ENCODE measurements at regions not wholly inside any gene's neighbourhood (a gene's known extent, or its start where the extent isn't known, plus 50 kb on each side); places are given as distances from the start of the nearest gene placed in this dataset.

GRCh38 chr15:70437089-70437488 is 326.3 kb downstream of the UACA start:
- TF ChIP-seq TAF1 (IDR thresholded peaks at IDR 0.05; ENCODE audit: borderline replicate concordance, insufficient read depth, low read length) (no peak), SIN3A (IDR thresholded peaks at IDR 0.05; ENCODE audit: borderline replicate concordance, insufficient read depth, low read length) (no peak), POLR2AphosphoS5 (IDR thresholded peaks at IDR 0.05; ENCODE audit: low read depth, low read length) (no peak), FOXP2 (optimal IDR thresholded peaks at IDR 0.05; ENCODE audit: borderline replicate concordance, extremely low read depth, extremely low read length, insufficient read depth) (no peak), REST (IDR thresholded peaks at IDR 0.05; ENCODE audit: insufficient read depth in 1 of 2, low read depth in 2 of 2, low read length in 2 of 2) (no peak)

GRCh38 chr15:70436428-70436827 is 326.9 kb downstream of the UACA start:
- no peak for TF ChIP-seq POLR2AphosphoS5 (IDR thresholded peaks at IDR 0.05; ENCODE audit: low read depth, low read length)
- no peak for TF ChIP-seq TAF1 (IDR thresholded peaks at IDR 0.05; ENCODE audit: borderline replicate concordance, insufficient read depth, low read length)
- no peak for TF ChIP-seq SIN3A (IDR thresholded peaks at IDR 0.05; ENCODE audit: borderline replicate concordance, insufficient read depth, low read length)
- TF ChIP-seq REST (IDR thresholded peaks at IDR 0.05; ENCODE audit: insufficient read depth in 1 of 2, low read depth in 2 of 2, low read length in 2 of 2) = no peak
- TF ChIP-seq FOXP2 (optimal IDR thresholded peaks at IDR 0.05; ENCODE audit: borderline replicate concordance, extremely low read depth, extremely low read length, insufficient read depth) = no peak

GRCh38 chr15:70435872-70436271 is 327.5 kb downstream of the UACA start:
- TF ChIP-seq SIN3A (IDR thresholded peaks at IDR 0.05; ENCODE audit: borderline replicate concordance, insufficient read depth, low read length) (no peak), REST (IDR thresholded peaks at IDR 0.05; ENCODE audit: insufficient read depth in 1 of 2, low read depth in 2 of 2, low read length in 2 of 2) (no peak), TAF1 (IDR thresholded peaks at IDR 0.05; ENCODE audit: borderline replicate concordance, insufficient read depth, low read length) (no peak), POLR2AphosphoS5 (IDR thresholded peaks at IDR 0.05; ENCODE audit: low read depth, low read length) (no peak), FOXP2 (optimal IDR thresholded peaks at IDR 0.05; ENCODE audit: borderline replicate concordance, extremely low read depth, extremely low read length, insufficient read depth) (no peak)

GRCh38 chr15:70435369-70435768 is 328.0 kb downstream of the UACA start:
- no peak for TF ChIP-seq TAF1 (IDR thresholded peaks at IDR 0.05; ENCODE audit: borderline replicate concordance, insufficient read depth, low read length)
- no peak for TF ChIP-seq FOXP2 (optimal IDR thresholded peaks at IDR 0.05; ENCODE audit: borderline replicate concordance, extremely low read depth, extremely low read length, insufficient read depth)
- TF ChIP-seq POLR2AphosphoS5 (IDR thresholded peaks at IDR 0.05; ENCODE audit: low read depth, low read length) = no peak
- no peak for TF ChIP-seq REST (IDR thresholded peaks at IDR 0.05; ENCODE audit: insufficient read depth in 1 of 2, low read depth in 2 of 2, low read length in 2 of 2)
- TF ChIP-seq SIN3A (IDR thresholded peaks at IDR 0.05; ENCODE audit: borderline replicate concordance, insufficient read depth, low read length) = no peak
